ENCODE measurements at regions not wholly inside any gene's neighbourhood (a gene's known extent, or its start where the extent isn't known, plus 50 kb on each side); places are given as distances from the start of the nearest gene placed in this dataset.

GRCh38 chr12:131218923-131219669 is 265.4 kb downstream of the ADGRD1 start:
- Histone ChIP-seq H3K27me3 (ENCODE audit: insufficient read depth, low read depth, low read length) (no peaks in the 10 kb centered on the region), H3K79me2 (replicated peaks; ENCODE audit: insufficient read depth, low read length) (no peaks in the 10 kb centered on the region), H3K4me3 (ENCODE audit: low read length) (no peak overlapping the region), H3K36me3 (ENCODE audit: insufficient read depth, low read length) (no peaks in the 10 kb centered on the region), H3K9me3 (ENCODE audit: low read length) (no peaks in the 10 kb centered on the region), H3K9me2 (ENCODE audit: insufficient read depth, low read length) (no peaks in the 10 kb centered on the region), H4K20me1 (ENCODE audit: insufficient read depth) (no peaks in the 10 kb centered on the region), H3K4me2 (ENCODE audit: low read length) (no peak overlapping the region), H2AFZ (ENCODE audit: low read depth, low read length) (no peak overlapping the region), H3F3A (ENCODE audit: insufficient read depth, low read length, poor library complexity, severe bottlenecking) (no peaks in the 10 kb centered on the region), H3K27ac (ENCODE audit: low read length) (no peak overlapping the region), H3K9ac (ENCODE audit: low read length) (no peak overlapping the region)
- TF ChIP-seq RAD21 (conservative IDR thresholded peaks at IDR 0.05) (no peak), REST (IDR thresholded peaks at IDR 0.05; ENCODE audit: borderline replicate concordance) (no peak), CTCF (IDR thresholded peaks at IDR 0.05; ENCODE audit: poor library complexity, severe bottlenecking) (no peak), EP300 (conservative IDR thresholded peaks at IDR 0.05; ENCODE audit: poor library complexity, severe bottlenecking) (no peak), SMC3 (conservative IDR thresholded peaks at IDR 0.05; ENCODE audit: poor library complexity) (no peak), MXI1 (conservative IDR thresholded peaks at IDR 0.05; ENCODE audit: poor library complexity, severe bottlenecking) (no peak), EZH2 (IDR thresholded peaks at IDR 0.05; ENCODE audit: borderline replicate concordance, insufficient read depth, low read length, poor library complexity, severe bottlenecking) (no peak), TAF1 (IDR thresholded peaks at IDR 0.05; ENCODE audit: low read depth) (no peak), POLR2AphosphoS5 (IDR thresholded peaks at IDR 0.05) (no peak)

- TF ChIP-seq SMC3 (conservative IDR thresholded peaks at IDR 0.05; ENCODE audit: poor library complexity) (no peak), EP300 (conservative IDR thresholded peaks at IDR 0.05; ENCODE audit: poor library complexity, severe bottlenecking) (no peak), EZH2 (IDR thresholded peaks at IDR 0.05; ENCODE audit: borderline replicate concordance, insufficient read depth, low read length, poor library complexity, severe bottlenecking) (no peak), REST (IDR thresholded peaks at IDR 0.05; ENCODE audit: borderline replicate concordance) (no peak), RAD21 (conservative IDR thresholded peaks at IDR 0.05) (no peak), CTCF (IDR thresholded peaks at IDR 0.05; ENCODE audit: poor library complexity, severe bottlenecking) (no peak), MXI1 (conservative IDR thresholded peaks at IDR 0.05; ENCODE audit: poor library complexity, severe bottlenecking) (no peak), TAF1 (IDR thresholded peaks at IDR 0.05; ENCODE audit: low read depth) (no peak), POLR2AphosphoS5 (IDR thresholded peaks at IDR 0.05) (no peak)
- H3K4me2 ChIP-seq (ENCODE audit: low read length), result no peak overlapping the region
- H3K9me2 ChIP-seq (ENCODE audit: insufficient read depth, low read length), result no peaks in the 10 kb centered on the region
- no peaks in the 10 kb centered on the region for H3F3A ChIP-seq (ENCODE audit: insufficient read depth, low read length, poor library complexity, severe bottlenecking)
- no peaks in the 10 kb centered on the region for H4K20me1 ChIP-seq (ENCODE audit: insufficient read depth)
- no peaks in the 10 kb centered on the region for H3K79me2 ChIP-seq (replicated peaks; ENCODE audit: insufficient read depth, low read length)
- no peak overlapping the region for H3K4me3 ChIP-seq (ENCODE audit: low read length)
- H3K27ac ChIP-seq (ENCODE audit: low read length), result no peak overlapping the region
- H2AFZ ChIP-seq (ENCODE audit: low read depth, low read length), result no peak overlapping the region
- no peak overlapping the region for H3K9ac ChIP-seq (ENCODE audit: low read length)
- H3K36me3 ChIP-seq (ENCODE audit: insufficient read depth, low read length), result no peaks in the 10 kb centered on the region
- no peaks in the 10 kb centered on the region for H3K9me3 ChIP-seq (ENCODE audit: low read length)
- H3K27me3 ChIP-seq (ENCODE audit: insufficient read depth, low read depth, low read length), result no peaks in the 10 kb centered on the region
Observed at GRCh38 chr12:131219670-131220330, 266.1 kb downstream of the ADGRD1 start.

Measured in neural cell (in vitro differentiated cells).